Erythroblast (primary cell): ENCODE measurements at regions not wholly inside any gene's neighbourhood (a gene's known extent, or its start where the extent isn't known, plus 50 kb on each side); places are given as distances from the start of the nearest gene placed in this dataset.

ENCODE experiments used
- GATA1 ChIP-seq: IDR thresholded peaks from 2 replicates; pipeline ENCODE4 v1.6.1; 2011; ENCODE audit warnings: low read depth, mild to moderate bottlenecking, control low read depth, low read length, moderate library complexity
- POLR2A ChIP-seq: IDR thresholded peaks from 2 replicates; pipeline ENCODE4 v1.6.1; 2011; ENCODE audit warnings: mild to moderate bottlenecking, low read length

GRCh38 chr2:12293874-12294273 is 422.9 kb upstream of the TRIB2 start:
- TF ChIP-seq POLR2A (no peak), GATA1 (no peak)
